Mucosa of descending colon (tissue), 3 donors: ENCODE measurements at regions not wholly inside any gene's neighbourhood (a gene's known extent, or its start where the extent isn't known, plus 50 kb on each side); places are given as distances from the start of the nearest gene placed in this dataset.

ENCODE experiments used
- ATAC-seq: fragments of 200-7000 bp; cut with Tn5 transposase; one replicate; pipeline ENCODE4 v1.9.1; 2020; ENCODE audit warnings: mild to moderate bottlenecking, moderate library complexity
- DNase-seq, 3 donors: peaks; one replicate each; pipeline ENCODE4 v3.0.0-alpha.2; 2020
- H3K36me3 ChIP-seq: fragments of 200-600 bp; one replicate; pipeline ENCODE4 v1.8.0; 2021; ENCODE audit warnings: low read depth, mild to moderate bottlenecking
- H3K4me1 ChIP-seq: fragments of 200-600 bp; one replicate; pipeline ENCODE4 v1.8.0; 2021; ENCODE audit warnings: low read depth, mild to moderate bottlenecking
- H3K4me3 ChIP-seq: fragments of 200-600 bp; one replicate; pipeline ENCODE4 v1.8.0; 2021; ENCODE audit warnings: mild to moderate bottlenecking
- H3K9me3 ChIP-seq: fragments of 200-600 bp; one replicate; pipeline ENCODE4 v1.8.0; 2021; ENCODE audit warnings: mild to moderate bottlenecking
- CTCF ChIP-seq: fragments of 200-600 bp; IDR thresholded peaks from one replicate; pipeline ENCODE4 v1.8.0; 2022; ENCODE audit warnings: antibody characterized with exemption, mild to moderate bottlenecking
- intact Hi-C, 2 donors: fragments of 100-400 bp; cut with DNase I in 1 of 2; cut with micrococcal nuclease in 1 of 2; formaldehyde crosslinking; loops; one replicate each; pipeline versions ENCODE4 v1.11.0 to v1.11.1; 2022; cut with DNase I, micrococcal nuclease
- donor health status: DM: no; HTN: no; CAD: no; lungs with moderate emphysema.
- donor health status: DM: no; HTN: no; CAD: no.
- donor health status: DM: no; HTN: yes; CAD: no.

GRCh38 chr13:58584610-58585009, 953.1 kb downstream of the PCDH17 start:
- no peak for TF ChIP-seq CTCF
- ATAC-seq = no peak

GRCh38 chr13:58587183-58587582, 955.6 kb downstream of the PCDH17 start:
- no peak for ATAC-seq
- peaks cover 32% of the 10 kb centered on the region for H3K9me3 ChIP-seq
- no peak for DNase-seq
- H3K4me3 ChIP-seq = no peak overlapping the region
- no peaks in the 10 kb centered on the region for H3K4me1 ChIP-seq
- no peaks in the 10 kb centered on the region for H3K36me3 ChIP-seq
- intact Hi-C loops = no loop called here
- TF ChIP-seq CTCF = no peak

More at GRCh38 chr13:58584610-58585009, 953.1 kb downstream of the PCDH17 start:
- H3K4me1 ChIP-seq = no peaks in the 10 kb centered on the region
- H3K4me3 ChIP-seq = no peak overlapping the region
- DNase-seq = no peak
- intact Hi-C loops = no loop called here
- peaks cover 25% of the 10 kb centered on the region for H3K9me3 ChIP-seq
- H3K36me3 ChIP-seq = no peaks in the 10 kb centered on the region

- ATAC-seq (no peak), DNase-seq (no peak)
- no peaks in the 10 kb centered on the region for H3K36me3 ChIP-seq
- no peak for TF ChIP-seq CTCF
- intact Hi-C loops = no loop called here
- H3K9me3 ChIP-seq = peaks cover 32% of the 10 kb centered on the region
- no peak overlapping the region for H3K4me3 ChIP-seq
- no peaks in the 10 kb centered on the region for H3K4me1 ChIP-seq
Observed at GRCh38 chr13:58592052-58592451, 960.5 kb downstream of the PCDH17 start.

DNA sequence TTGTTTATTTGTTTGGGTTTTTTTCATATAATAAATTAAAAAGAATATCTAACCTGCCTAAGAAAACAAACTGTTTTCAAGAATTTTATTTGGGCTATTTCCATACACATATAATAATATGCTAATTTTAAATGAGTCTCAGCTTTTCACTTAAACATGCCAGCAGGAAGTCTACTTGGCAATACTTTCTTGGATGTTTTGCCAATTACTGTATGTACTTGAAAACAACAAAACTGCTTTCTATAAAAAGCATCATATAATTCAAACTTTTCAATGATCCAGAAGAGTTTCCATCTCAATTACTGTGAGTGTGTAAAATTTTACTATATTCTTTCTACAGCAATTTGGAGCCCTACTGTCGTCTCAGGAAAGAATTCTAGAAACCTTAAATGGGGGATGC, 961.2 kb downstream of the PCDH17 start:
- intact Hi-C loops = no loop called here
- Histone ChIP-seq H3K4me1 (no peaks in the 10 kb centered on the region), H3K9me3 (peaks cover 33% of the 10 kb centered on the region), H3K36me3 (no peaks in the 10 kb centered on the region), H3K4me3 (no peak overlapping the region)
- TF ChIP-seq CTCF = no peak
- ATAC-seq = no peak
- no peak for DNase-seq

GRCh38 chr13:58594747-58595600, 963.4 kb downstream of the PCDH17 start:
- H3K4me1 ChIP-seq = no peaks in the 10 kb centered on the region
- TF ChIP-seq CTCF = no peak
- H3K4me3 ChIP-seq = no peak overlapping the region
- no peaks in the 10 kb centered on the region for H3K36me3 ChIP-seq
- ATAC-seq (no peak), DNase-seq (no peak)
- peaks cover 29% of the 10 kb centered on the region for H3K9me3 ChIP-seq
- intact Hi-C loops = no loop called here
